DOHH2 (cell line): ENCODE measurements at regions not wholly inside any gene's neighbourhood (a gene's known extent, or its start where the extent isn't known, plus 50 kb on each side); places are given as distances from the start of the nearest gene placed in this dataset.

Experiments
- CTCF ChIP-seq: fragments of 200-600 bp; sonication (generic); IDR thresholded peaks from one replicate; pipeline ENCODE4 v1.5.1; 2014; ENCODE audit warnings: antibody characterized with exemption, mild to moderate bottlenecking, low read depth, low read length; ENCODE audit not compliant: poor library complexity, severe bottlenecking
- EZH2phosphoT487 ChIP-seq: fragments of 200-600 bp; sonication (generic); IDR thresholded peaks from 2 replicates; pipeline ENCODE4 v1.6.1; 2017; ENCODE audit warnings: borderline replicate concordance, mild to moderate bottlenecking, antibody characterized with exemption, low read length, moderate library complexity, mixed read lengths

GRCh38 chr14:85442996-85443395 is 86.9 kb upstream of the FLRT2 start:
- TF ChIP-seq CTCF (no peak), EZH2phosphoT487 (no peak)
